Caco-2 (cell line): ENCODE measurements at regions not wholly inside any gene's neighbourhood (a gene's known extent, or its start where the extent isn't known, plus 50 kb on each side); places are given as distances from the start of the nearest gene placed in this dataset.

Source experiments
- BruUV-seq: library from RNA; stranded (reverse); fragments of 400-500 nt; replicated peaks from 2 replicates; lab custom pipeline; 2021; lab: Mats Ljungman, UMichigan
- CTCF ChIA-PET: fragments of 300-600 bp; sonication (Branson Sonifier 250); formaldehyde crosslinking; loops from one replicate; lab custom pipeline; 2022; ENCODE audit warnings: antibody characterized with exemption; lab: Charles Lee
- POLR2A ChIA-PET: fragments of 300-600 bp; sonication (Branson Sonifier 250); formaldehyde crosslinking; loops from one replicate; lab custom pipeline; 2022; ENCODE audit warnings: antibody characterized with exemption; lab: Charles Lee
- DNase-seq, 2 experiments: peaks; one replicate each; pipeline versions ENCODE4 v3.0.0 to v3.0.0-alpha.2; 2020 to 2022
- H3K27me3 ChIP-seq: replicated peaks from 2 replicates; pipeline ENCODE4 v1.6.0; 2011; ENCODE audit warnings: low read length; ENCODE audit not compliant: control insufficient read depth, insufficient read depth
- H3K36me3 ChIP-seq: 2 replicates; pipeline ENCODE4 v1.5.1; 2011; ENCODE audit warnings: low read length; ENCODE audit not compliant: control insufficient read depth, insufficient read depth
- H3K4me1 ChIP-seq: fragments of 250-450 bp; sonication (Bioruptor Pico); 2 replicates; pipeline ENCODE4 v1.5.1; 2020; ENCODE audit warnings: mild to moderate bottlenecking
- H3K4me3 ChIP-seq: 2 replicates; pipeline ENCODE4 v1.5.1; 2011; ENCODE audit warnings: low read depth, mild to moderate bottlenecking, control low read depth, low read length
- H3K9me3 ChIP-seq: fragments of 250-450 bp; sonication (Bioruptor Pico); 2 replicates; pipeline ENCODE4 v1.5.1; 2020; ENCODE audit warnings: mild to moderate bottlenecking, moderate library complexity
- H3K27ac Mint-ChIP-seq: one replicate; pipeline ENCODE4 v1.8.0; 2022; ENCODE audit warnings: mixed read lengths; ENCODE audit not compliant: unreplicated experiment
- H3K27me3 Mint-ChIP-seq: one replicate; pipeline ENCODE4 v1.8.0; 2022; ENCODE audit warnings: mixed read lengths; ENCODE audit not compliant: insufficient read depth, unreplicated experiment
- H3K36me3 Mint-ChIP-seq: one replicate; pipeline ENCODE4 v1.8.0; 2022; ENCODE audit warnings: mild to moderate bottlenecking, mixed read lengths; ENCODE audit not compliant: insufficient read depth, unreplicated experiment
- H3K4me1 Mint-ChIP-seq: one replicate; pipeline ENCODE4 v1.8.0; 2022; ENCODE audit warnings: low read depth, mixed read lengths; ENCODE audit not compliant: unreplicated experiment
- H3K4me3 Mint-ChIP-seq: one replicate; pipeline ENCODE4 v1.8.0; 2022; ENCODE audit warnings: mild to moderate bottlenecking, moderate library complexity, mixed read lengths; ENCODE audit not compliant: unreplicated experiment
- H3K9me3 Mint-ChIP-seq: one replicate; pipeline ENCODE4 v1.8.0; 2022; ENCODE audit warnings: mixed read lengths; ENCODE audit not compliant: unreplicated experiment
- CTCF ChIP-seq, 2 experiments: fragments of 200-600 bp in 1 of 2; IDR thresholded peaks; 1 replicate in 1 of 2; 2 replicates in 1 of 2; pipeline versions ENCODE4 v1.5.1 to v1.8.0; 2011 to 2022; ENCODE audit warnings: antibody characterized with exemption in 1 of 2, control low read depth in 1 of 2, inconsistent platforms in 1 of 2, low read depth in 1 of 2, low read length in 1 of 2, mild to moderate bottlenecking in 1 of 2, moderate library complexity in 1 of 2; ENCODE audit not compliant: insufficient read depth in 1 of 2, severe bottlenecking in 1 of 2, unreplicated experiment in 1 of 2
- intact Hi-C: fragments of 100-400 bp; cut with micrococcal nuclease; formaldehyde crosslinking; loops from one replicate; pipeline ENCODE4 v1.10.0; 2022; ENCODE audit not compliant: unreplicated experiment

DNA sequence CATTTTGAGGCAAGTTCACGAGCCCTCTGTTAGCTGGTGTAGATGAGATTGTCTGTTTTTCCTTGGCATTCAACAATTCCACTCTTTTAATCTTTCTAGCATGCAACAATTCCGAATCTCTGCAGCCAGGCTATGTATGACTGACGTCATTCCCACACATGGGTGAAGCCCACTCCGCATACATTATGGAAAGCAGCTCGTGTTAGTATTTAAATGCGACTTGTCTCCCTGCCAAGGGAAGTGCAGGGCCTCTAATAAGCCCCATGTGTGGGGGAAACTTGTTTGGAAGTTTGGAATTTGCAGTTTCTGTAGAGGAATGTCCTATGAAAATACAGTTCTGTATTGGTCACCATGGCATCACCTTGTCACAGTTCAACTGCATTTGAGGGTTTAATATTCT is 146.0 kb upstream of the FBXL7 start:
- Mint-ChIP-seq H3K27ac (no peak overlapping the region), H3K4me1 (no peaks in the 10 kb centered on the region), H3K27me3 (peaks cover 3% of the 10 kb centered on the region), H3K9me3 (no peaks in the 10 kb centered on the region), H3K36me3 (peaks cover 3% of the 10 kb centered on the region), H3K4me3 (no peak overlapping the region)
- no peak for DNase-seq
- POLR2A ChIA-PET, result no interaction called here
- TF ChIP-seq CTCF (IDR thresholded peaks at IDR 0.05; ENCODE audit: insufficient read depth in 1 of 2, low read depth in 1 of 2, low read length in 1 of 2, severe bottlenecking in 1 of 2, unreplicated experiment in 1 of 2), result no peak
- Histone ChIP-seq H3K27me3 (no peaks in the 10 kb centered on the region), H3K4me3 (no peak overlapping the region), H3K9me3 (no peaks in the 10 kb centered on the region), H3K4me1 (no peaks in the 10 kb centered on the region), H3K36me3 (no peaks in the 10 kb centered on the region)
- BruUV-seq, result no TSS peak
- intact Hi-C loops, result no loop called here
- CTCF ChIA-PET, result no interaction called here

DNA sequence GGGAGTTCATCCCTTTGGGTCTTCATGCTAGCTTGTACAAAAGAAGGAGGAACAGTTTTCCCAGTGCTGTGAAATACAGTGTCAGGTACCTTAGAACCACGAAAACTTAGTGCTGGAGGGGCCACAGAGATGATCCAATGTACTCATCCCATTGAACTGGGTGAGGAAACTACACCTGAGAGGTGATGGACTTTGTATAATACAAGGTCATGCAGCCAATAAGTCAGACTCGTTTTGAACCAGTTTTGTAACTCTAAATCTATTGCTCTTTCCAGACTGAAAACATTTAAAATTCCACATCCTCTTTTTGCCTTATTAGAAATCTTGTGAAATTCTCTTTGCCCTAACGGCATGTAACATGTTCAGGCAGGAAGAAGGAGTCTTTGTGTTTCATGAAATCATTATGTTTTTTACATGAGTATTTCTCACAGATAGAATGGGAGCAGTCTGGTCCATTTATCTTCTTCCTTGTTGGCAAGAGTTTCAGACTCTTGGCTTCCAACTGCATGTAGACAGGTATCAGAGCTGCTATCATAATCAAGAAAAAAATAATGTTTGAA is 146.8 kb upstream of the FBXL7 start:
- no peak for DNase-seq
- no peak overlapping the region for H3K4me3 Mint-ChIP-seq
- H3K4me1 ChIP-seq, result no peaks in the 10 kb centered on the region
- no peak for TF ChIP-seq CTCF (IDR thresholded peaks at IDR 0.05; ENCODE audit: insufficient read depth in 1 of 2, low read depth in 1 of 2, low read length in 1 of 2, severe bottlenecking in 1 of 2, unreplicated experiment in 1 of 2)
- H3K4me1 Mint-ChIP-seq, result no peaks in the 10 kb centered on the region
- no peaks in the 10 kb centered on the region for H3K9me3 Mint-ChIP-seq
- BruUV-seq, result no TSS peak
- H3K27me3 Mint-ChIP-seq, result no peaks in the 10 kb centered on the region
- no peaks in the 10 kb centered on the region for H3K36me3 Mint-ChIP-seq
- no peaks in the 10 kb centered on the region for H3K36me3 ChIP-seq
- no peaks in the 10 kb centered on the region for H3K9me3 ChIP-seq
- ChIA-PET CTCF (no interaction called here), POLR2A (no interaction called here)
- H3K4me3 ChIP-seq, result no peak overlapping the region
- no peak overlapping the region for H3K27ac Mint-ChIP-seq
- H3K27me3 ChIP-seq, result no peaks in the 10 kb centered on the region
- intact Hi-C loops, result no loop called here

- Mint-ChIP-seq H3K36me3 (no peaks in the 10 kb centered on the region), H3K4me3 (no peak overlapping the region), H3K9me3 (no peaks in the 10 kb centered on the region), H3K27me3 (no peaks in the 10 kb centered on the region), H3K4me1 (no peaks in the 10 kb centered on the region), H3K27ac (no peak overlapping the region)
- no TSS peak for BruUV-seq
- H3K27me3 ChIP-seq, result no peaks in the 10 kb centered on the region
- no peaks in the 10 kb centered on the region for H3K9me3 ChIP-seq
- intact Hi-C loops, result no loop called here
- H3K36me3 ChIP-seq, result no peaks in the 10 kb centered on the region
- H3K4me1 ChIP-seq, result no peaks in the 10 kb centered on the region
- CTCF ChIA-PET, result no interaction called here
- TF ChIP-seq CTCF (IDR thresholded peaks at IDR 0.05; ENCODE audit: insufficient read depth in 1 of 2, low read depth in 1 of 2, low read length in 1 of 2, severe bottlenecking in 1 of 2, unreplicated experiment in 1 of 2), result no peak
- DNase-seq, result no peak
- POLR2A ChIA-PET, result no interaction called here
- H3K4me3 ChIP-seq, result no peak overlapping the region
These were observed 149.4 kb upstream of the FBXL7 start for GRCh38 chr5:15350614-15351013.
